ENCODE measurements at regions not wholly inside any gene's neighbourhood (a gene's known extent, or its start where the extent isn't known, plus 50 kb on each side); places are given as distances from the start of the nearest gene placed in this dataset.

- WGBS = 90% methylated on average over 1 of the region's 1 CpG
These were observed 118.5 kb upstream of the MAP1B start for GRCh38 chr5:71988808-71989207.

DNA sequence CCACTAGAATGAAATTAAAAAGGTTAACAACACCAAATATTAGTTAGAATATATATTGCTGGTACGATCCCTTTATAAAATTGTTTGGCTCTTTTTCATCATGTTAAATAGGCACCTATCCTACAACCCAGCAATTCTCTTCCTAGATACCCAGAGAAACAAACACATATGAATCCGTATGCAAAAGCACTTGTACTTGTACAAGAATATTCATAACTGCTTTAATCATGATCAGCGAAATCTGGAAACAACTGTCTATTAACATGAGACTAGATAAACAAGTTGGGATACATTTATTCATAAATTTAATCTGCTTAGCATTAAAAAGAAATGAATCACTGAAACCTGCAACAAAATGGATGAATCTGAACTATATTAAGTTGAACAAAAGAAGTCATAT lies 113.7 kb upstream of the MAP1B start:
- H3K27me3 ChIP-seq (replicated peaks; ENCODE audit: insufficient read depth) = no peaks in the 10 kb centered on the region

More at GRCh38 chr5:71988808-71989207, 118.5 kb upstream of the MAP1B start:
- H3K27ac ChIP-seq = no peak overlapping the region
- H3K9me3 ChIP-seq = no peaks in the 10 kb centered on the region
- DNase-seq (ENCODE audit: low spot score) = no peak
- no peaks in the 10 kb centered on the region for H3K4me1 ChIP-seq (replicated peaks)
- no peaks in the 10 kb centered on the region for H3K27me3 ChIP-seq (replicated peaks; ENCODE audit: insufficient read depth)
- no peaks in the 10 kb centered on the region for H3K36me3 ChIP-seq
- no peak for TF ChIP-seq POLR2AphosphoS5 (IDR thresholded peaks at IDR 0.05)
- no peak for TF ChIP-seq CTCF (IDR thresholded peaks at IDR 0.05)
- no peak for TF ChIP-seq POLR2A (IDR thresholded peaks at IDR 0.05)
- H3K4me3 ChIP-seq = no peak overlapping the region
- intact Hi-C loops (cut with DNase I) = no loop called here

GRCh38 chr5:71996789-71997188 lies 110.5 kb upstream of the MAP1B start:
- intact Hi-C loops (cut with DNase I) = no loop called here

More for the DNA sequence above, 113.7 kb upstream of the MAP1B start:
- WGBS = 94% methylated on average over 3 of the region's 3 CpGs
- no peak for DNase-seq (ENCODE audit: low spot score)
- no peaks in the 10 kb centered on the region for H3K36me3 ChIP-seq
- no peak overlapping the region for H3K27ac ChIP-seq
- H3K4me3 ChIP-seq = no peak overlapping the region
- TF ChIP-seq POLR2AphosphoS5 (IDR thresholded peaks at IDR 0.05) (no peak), CTCF (IDR thresholded peaks at IDR 0.05) (no peak), POLR2A (IDR thresholded peaks at IDR 0.05) (no peak)
- intact Hi-C loops (cut with DNase I) = no loop called here
- no peaks in the 10 kb centered on the region for H3K9me3 ChIP-seq
- no peaks in the 10 kb centered on the region for H3K4me1 ChIP-seq (replicated peaks)

GRCh38 chr5:71998746-71999145 lies 108.5 kb upstream of the MAP1B start:
- TF ChIP-seq POLR2A (IDR thresholded peaks at IDR 0.05) (no peak), POLR2AphosphoS5 (IDR thresholded peaks at IDR 0.05) (no peak)
- no peaks in the 10 kb centered on the region for H3K4me1 ChIP-seq (replicated peaks)

More at GRCh38 chr5:71996789-71997188, 110.5 kb upstream of the MAP1B start:
- TF ChIP-seq POLR2A (IDR thresholded peaks at IDR 0.05) (no peak), POLR2AphosphoS5 (IDR thresholded peaks at IDR 0.05) (no peak), CTCF (IDR thresholded peaks at IDR 0.05) (no peak)
- no peaks in the 10 kb centered on the region for H3K36me3 ChIP-seq
- H3K4me1 ChIP-seq (replicated peaks) = no peaks in the 10 kb centered on the region
- no peaks in the 10 kb centered on the region for H3K9me3 ChIP-seq
- DNase-seq (ENCODE audit: low spot score) = no peak
- H3K4me3 ChIP-seq = no peak overlapping the region
- WGBS = 29% methylated on average over 2 of the region's 2 CpGs
- H3K27ac ChIP-seq = no peak overlapping the region
- no peaks in the 10 kb centered on the region for H3K27me3 ChIP-seq (replicated peaks; ENCODE audit: insufficient read depth)

GRCh38 chr5:72000707-72001106 lies 106.6 kb upstream of the MAP1B start:
- H3K9me3 ChIP-seq = no peaks in the 10 kb centered on the region
- no peak overlapping the region for H3K4me3 ChIP-seq
- H3K27me3 ChIP-seq (replicated peaks; ENCODE audit: insufficient read depth) = no peaks in the 10 kb centered on the region
- DNase-seq (ENCODE audit: low spot score) = no peak
- no peak overlapping the region for H3K27ac ChIP-seq
- H3K36me3 ChIP-seq = no peaks in the 10 kb centered on the region
- WGBS = 100% methylated on average over 1 of the region's 1 CpG
- intact Hi-C loops (cut with DNase I) = no loop called here
- H3K4me1 ChIP-seq (replicated peaks) = no peaks in the 10 kb centered on the region
- no peak for TF ChIP-seq POLR2AphosphoS5 (IDR thresholded peaks at IDR 0.05)
- TF ChIP-seq POLR2A (IDR thresholded peaks at IDR 0.05) = no peak
- no peak for TF ChIP-seq CTCF (IDR thresholded peaks at IDR 0.05)

More at GRCh38 chr5:71998746-71999145, 108.5 kb upstream of the MAP1B start:
- no peak overlapping the region for H3K27ac ChIP-seq
- intact Hi-C loops (cut with DNase I) = no loop called here
- no peaks in the 10 kb centered on the region for H3K27me3 ChIP-seq (replicated peaks; ENCODE audit: insufficient read depth)
- no peak overlapping the region for H3K4me3 ChIP-seq
- no peak for DNase-seq (ENCODE audit: low spot score)
- no peaks in the 10 kb centered on the region for H3K9me3 ChIP-seq
- no peaks in the 10 kb centered on the region for H3K36me3 ChIP-seq
